Fibroblast of lung (primary cell): ENCODE measurements at regions not wholly inside any gene's neighbourhood (a gene's known extent, or its start where the extent isn't known, plus 50 kb on each side); places are given as distances from the start of the nearest gene placed in this dataset.

Experiments
- CTCF ChIP-seq, 2 donors: IDR thresholded peaks in 1 of 2; conservative IDR thresholded peaks in 1 of 2; 1 replicate in 1 of 2; 2 replicates in 1 of 2; pipeline ENCODE4 v1.5.1; 2011 to 2012; ENCODE audit warnings: low read length in 2 of 2, control low read depth in 1 of 2, inconsistent platforms in 1 of 2, low read depth in 1 of 2, mild to moderate bottlenecking in 1 of 2
- EZH2 ChIP-seq: IDR thresholded peaks from 2 replicates; pipeline ENCODE4 v1.5.1; 2012; ENCODE audit warnings: low read length, control low read depth, mild to moderate bottlenecking; ENCODE audit errors: missing control alignments

- TF ChIP-seq CTCF (conservative IDR thresholded peaks at IDR 0.05 in 1 of 2, IDR thresholded peaks at IDR 0.05 in 1 of 2; ENCODE audit: low read depth in 1 of 2, low read length in 2 of 2) (no peak), EZH2 (no peak)
Measured at GRCh38 chr6:115270953-115271352, 789.7 kb downstream of the FRK start.
